ENCODE measurements at regions not wholly inside any gene's neighbourhood (a gene's known extent, or its start where the extent isn't known, plus 50 kb on each side); places are given as distances from the start of the nearest gene placed in this dataset.

GRCh38 chr15:77821188-77821958 is 188.7 kb upstream of the LINGO1 start:
- H3K4me3 Mint-ChIP-seq = no peak overlapping the region
- H3K36me3 Mint-ChIP-seq (ENCODE audit: low read depth) = no peaks in the 10 kb centered on the region
- POLR2A ChIA-PET = no interaction called here
- no peak overlapping the region for H3K27ac Mint-ChIP-seq
- H3K4me1 Mint-ChIP-seq = peaks cover 4% of the 10 kb centered on the region
- CTCF ChIA-PET = interaction anchor here (0.8 to 2.8 kb wide), 5 partner anchors 10 to 191 kb away, joined by 3 to 20 read pairs (median 3); no protein-coding TSS in a partner anchor
- H3K27me3 Mint-ChIP-seq = peaks cover 50% of the 10 kb centered on the region
- no peaks in the 10 kb centered on the region for H3K9me3 Mint-ChIP-seq
- DNase-seq = peak; percentile 34

DNA sequence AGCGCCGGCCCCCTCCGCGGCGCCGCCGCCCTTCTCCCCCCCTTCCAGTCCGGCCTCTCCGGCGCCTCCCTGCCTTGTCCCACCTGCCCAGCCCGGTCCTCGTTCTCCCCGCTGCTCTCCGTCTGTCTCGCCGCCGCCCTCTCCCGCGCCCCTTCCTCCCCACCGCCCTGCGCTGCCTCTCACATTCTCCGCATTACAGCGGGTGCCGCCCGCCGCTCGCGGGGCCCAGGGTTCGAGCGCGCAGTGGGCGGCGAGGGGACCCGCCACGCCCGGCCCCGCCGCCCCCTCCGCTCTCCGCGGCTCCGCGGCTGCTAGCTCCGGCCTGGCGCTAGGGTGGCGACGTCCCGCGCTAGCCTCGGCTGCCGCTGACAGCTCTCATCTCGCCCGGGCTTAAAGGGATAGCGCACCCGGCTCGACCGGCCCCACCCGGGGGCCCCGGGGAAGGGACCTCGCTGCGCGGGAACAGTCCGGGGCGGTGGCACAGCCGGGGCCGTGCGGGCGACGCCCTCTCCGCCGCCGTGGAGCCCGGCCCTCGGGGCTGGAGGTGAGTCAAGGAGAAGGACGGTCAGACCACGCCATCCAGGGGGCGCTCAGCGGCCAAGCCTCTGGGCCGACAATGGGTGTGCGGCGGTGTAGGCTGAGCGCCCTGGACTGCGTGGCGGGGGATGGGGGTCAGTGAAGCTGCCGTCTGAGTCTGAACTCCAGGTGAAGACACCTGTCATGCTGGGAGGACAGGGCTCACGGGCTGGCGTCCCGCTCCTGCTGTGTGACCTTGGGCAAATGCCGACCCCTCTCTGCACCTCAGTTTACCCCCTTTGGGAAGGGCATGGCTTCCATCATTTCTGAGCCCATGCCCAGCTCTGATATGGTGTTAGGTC is 187.4 kb upstream of the LINGO1 start:
- H3K4me1 Mint-ChIP-seq = peaks cover 4% of the 10 kb centered on the region
- DNase-seq = no peak

DNA sequence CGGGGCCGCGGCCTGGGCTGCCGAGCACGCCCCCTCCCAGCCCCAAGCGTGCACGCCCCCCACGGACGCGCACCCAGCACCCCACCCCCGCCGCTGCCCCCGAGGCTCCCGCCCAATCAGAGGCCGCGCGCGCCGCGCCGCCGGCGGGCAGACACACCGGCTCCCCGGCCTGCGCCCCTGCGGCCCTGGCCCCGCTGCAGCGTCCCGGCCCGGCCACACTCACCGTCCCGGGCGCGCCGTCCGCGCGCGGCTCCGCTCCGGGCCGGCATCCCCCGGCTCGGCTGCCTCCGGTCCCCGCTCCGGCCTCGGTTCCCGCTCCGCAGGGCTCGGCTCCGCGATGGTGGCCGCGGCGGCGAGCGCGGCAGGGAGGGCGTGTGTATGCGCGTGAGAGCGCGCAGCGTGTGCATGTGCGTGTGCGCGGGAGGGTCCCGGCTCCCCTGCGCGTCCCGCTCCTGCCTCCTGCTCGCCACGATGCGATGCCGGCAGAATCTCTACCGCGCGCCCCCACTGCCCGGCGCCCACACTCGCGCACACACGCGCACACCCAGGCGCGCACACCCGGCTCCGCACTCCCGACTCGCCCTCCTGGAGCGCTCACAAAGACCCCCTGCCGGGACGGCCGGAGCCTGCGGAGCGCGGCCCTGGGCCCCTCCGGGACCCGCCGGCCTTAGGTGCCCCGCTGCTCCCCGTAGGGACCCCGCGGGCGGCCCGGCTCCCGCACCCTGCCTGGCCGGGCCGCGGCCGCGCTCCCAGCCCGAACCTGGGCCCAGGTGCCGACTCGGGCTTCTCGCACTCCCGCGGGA is 186.5 kb upstream of the LINGO1 start:
- Mint-ChIP-seq H3K4me1 (peaks cover 4% of the 10 kb centered on the region), H3K36me3 (ENCODE audit: low read depth) (no peaks in the 10 kb centered on the region), H3K27me3 (peaks cover 51% of the 10 kb centered on the region), H3K4me3 (no peak overlapping the region), H3K9me3 (no peaks in the 10 kb centered on the region), H3K27ac (no peak overlapping the region)
- CTCF ChIA-PET = no interaction called here
- POLR2A ChIA-PET = no interaction called here
- DNase-seq = no peak

More for the DNA sequence above, 187.4 kb upstream of the LINGO1 start:
- POLR2A ChIA-PET = no interaction called here
- Mint-ChIP-seq H3K27me3 (peaks cover 51% of the 10 kb centered on the region), H3K36me3 (ENCODE audit: low read depth) (no peaks in the 10 kb centered on the region), H3K27ac (no peak overlapping the region), H3K4me3 (no peak overlapping the region), H3K9me3 (no peaks in the 10 kb centered on the region)
- CTCF ChIA-PET = interaction anchor here (1.7 to 2.8 kb wide), 2 partner anchors 11 to 186 kb away, joined by 8 to 20 read pairs; no protein-coding TSS in a partner anchor

DNA sequence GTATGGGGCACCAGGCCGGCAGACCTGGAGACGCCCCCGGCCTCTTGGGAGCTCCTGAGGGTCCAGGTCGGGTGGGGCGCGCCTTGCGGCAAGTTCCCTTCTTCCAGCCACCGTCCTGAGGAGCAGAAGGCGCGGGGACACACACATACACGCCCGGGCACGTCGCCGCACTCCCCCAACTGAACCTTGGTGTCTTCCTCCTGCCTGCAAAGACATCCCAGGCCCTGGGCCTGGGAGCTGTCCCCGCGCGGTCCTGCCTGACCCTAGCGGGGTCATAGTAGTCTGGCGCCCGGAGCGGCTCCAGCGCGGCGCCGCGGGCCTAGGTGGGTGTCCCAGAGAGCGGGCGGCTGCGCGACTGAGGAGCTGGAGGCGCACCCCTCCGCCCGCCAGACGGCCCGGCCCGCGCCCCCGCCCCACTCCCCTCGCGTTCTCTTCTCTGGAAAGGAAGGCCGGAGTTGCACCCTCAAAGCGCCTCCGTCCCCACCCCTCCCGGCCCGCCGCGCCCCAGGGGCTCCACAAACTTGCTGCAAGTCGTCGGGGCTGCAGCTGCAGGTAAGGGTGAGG is 185.9 kb upstream of the LINGO1 start:
- no peaks in the 10 kb centered on the region for H3K9me3 Mint-ChIP-seq
- peaks cover 4% of the 10 kb centered on the region for H3K4me1 Mint-ChIP-seq
- peaks cover 51% of the 10 kb centered on the region for H3K27me3 Mint-ChIP-seq
- POLR2A ChIA-PET = no interaction called here
- CTCF ChIA-PET = no interaction called here
- DNase-seq = no peak
- H3K27ac Mint-ChIP-seq = no peak overlapping the region
- no peak overlapping the region for H3K4me3 Mint-ChIP-seq
- H3K36me3 Mint-ChIP-seq (ENCODE audit: low read depth) = no peaks in the 10 kb centered on the region

- Mint-ChIP-seq H3K9me3 (no peaks in the 10 kb centered on the region), H3K4me1 (peaks cover 4% of the 10 kb centered on the region), H3K36me3 (ENCODE audit: low read depth) (no peaks in the 10 kb centered on the region), H3K27ac (no peak overlapping the region), H3K27me3 (peaks cover 45% of the 10 kb centered on the region), H3K4me3 (no peak overlapping the region)
- DNase-seq = no peak
- POLR2A ChIA-PET = no interaction called here
- CTCF ChIA-PET = no interaction called here
Observed at GRCh38 chr15:77817434-77817833, 184.7 kb upstream of the LINGO1 start.

GRCh38 chr15:77816983-77817382 is 184.3 kb upstream of the LINGO1 start:
- no peak overlapping the region for H3K27ac Mint-ChIP-seq
- no peaks in the 10 kb centered on the region for H3K36me3 Mint-ChIP-seq (ENCODE audit: low read depth)
- no peaks in the 10 kb centered on the region for H3K9me3 Mint-ChIP-seq
- POLR2A ChIA-PET = no interaction called here
- DNase-seq = no peak
- no peak overlapping the region for H3K4me3 Mint-ChIP-seq
- H3K4me1 Mint-ChIP-seq = peaks cover 4% of the 10 kb centered on the region
- CTCF ChIA-PET = no interaction called here
- H3K27me3 Mint-ChIP-seq = peaks cover 40% of the 10 kb centered on the region

- POLR2A ChIA-PET = no interaction called here
- Mint-ChIP-seq H3K9me3 (no peaks in the 10 kb centered on the region), H3K36me3 (ENCODE audit: low read depth) (no peaks in the 10 kb centered on the region), H3K27ac (no peak overlapping the region), H3K27me3 (peaks cover 23% of the 10 kb centered on the region), H3K4me1 (no peaks in the 10 kb centered on the region), H3K4me3 (no peak overlapping the region)
- CTCF ChIA-PET = no interaction called here
- no peak for DNase-seq
Observed at GRCh38 chr15:77815015-77815414, 182.3 kb upstream of the LINGO1 start.

GRCh38 chr15:77812664-77813063 is 180.0 kb upstream of the LINGO1 start:
- Mint-ChIP-seq H3K27me3 (peaks cover 14% of the 10 kb centered on the region), H3K4me1 (no peaks in the 10 kb centered on the region), H3K36me3 (ENCODE audit: low read depth) (no peaks in the 10 kb centered on the region), H3K9me3 (no peaks in the 10 kb centered on the region), H3K4me3 (no peak overlapping the region), H3K27ac (no peak overlapping the region)
- POLR2A ChIA-PET = no interaction called here
- CTCF ChIA-PET = no interaction called here
- DNase-seq = no peak

GRCh38 chr15:77811270-77811669 is 178.6 kb upstream of the LINGO1 start:
- Mint-ChIP-seq H3K4me3 (no peak overlapping the region), H3K9me3 (no peaks in the 10 kb centered on the region), H3K27ac (no peak overlapping the region), H3K36me3 (ENCODE audit: low read depth) (no peaks in the 10 kb centered on the region), H3K27me3 (peaks cover 6% of the 10 kb centered on the region), H3K4me1 (no peaks in the 10 kb centered on the region)
- ChIA-PET CTCF (no interaction called here), POLR2A (no interaction called here)
- no peak for DNase-seq

- Mint-ChIP-seq H3K9me3 (no peaks in the 10 kb centered on the region), H3K27me3 (no peaks in the 10 kb centered on the region), H3K4me3 (no peak overlapping the region), H3K27ac (no peak overlapping the region), H3K36me3 (ENCODE audit: low read depth) (no peaks in the 10 kb centered on the region), H3K4me1 (no peaks in the 10 kb centered on the region)
- ChIA-PET CTCF (no interaction called here), POLR2A (no interaction called here)
- no peak for DNase-seq
Observed at GRCh38 chr15:77810130-77810571, 177.4 kb upstream of the LINGO1 start.

- no peak overlapping the region for H3K4me3 Mint-ChIP-seq
- CTCF ChIA-PET = no interaction called here
- DNase-seq = no peak
Observed at GRCh38 chr15:77808581-77809177, 176.0 kb upstream of the LINGO1 start.

GRCh38 chr15:77808075-77808474 is 175.4 kb upstream of the LINGO1 start:
- POLR2A ChIA-PET = no interaction called here
- no peak overlapping the region for H3K4me3 Mint-ChIP-seq

More at GRCh38 chr15:77808581-77809177, 176.0 kb upstream of the LINGO1 start:
- Mint-ChIP-seq H3K27me3 (no peaks in the 10 kb centered on the region), H3K4me1 (no peaks in the 10 kb centered on the region), H3K9me3 (no peaks in the 10 kb centered on the region), H3K36me3 (ENCODE audit: low read depth) (no peaks in the 10 kb centered on the region), H3K27ac (no peak overlapping the region)
- POLR2A ChIA-PET = no interaction called here

More at GRCh38 chr15:77808075-77808474, 175.4 kb upstream of the LINGO1 start:
- H3K27ac Mint-ChIP-seq = no peak overlapping the region
- H3K27me3 Mint-ChIP-seq = no peaks in the 10 kb centered on the region
- H3K4me1 Mint-ChIP-seq = no peaks in the 10 kb centered on the region
- CTCF ChIA-PET = no interaction called here
- DNase-seq = no peak
- H3K9me3 Mint-ChIP-seq = no peaks in the 10 kb centered on the region
- no peaks in the 10 kb centered on the region for H3K36me3 Mint-ChIP-seq (ENCODE audit: low read depth)
